Amygdala (tissue), 56 donors: ENCODE measurements at regions not wholly inside any gene's neighbourhood (a gene's known extent, or its start where the extent isn't known, plus 50 kb on each side); places are given as distances from the start of the nearest gene placed in this dataset.
"Not testable (repeated sequence)": the region's sequence is repeated elsewhere in the genome, so short reads cannot be mapped to it uniquely, and the experiment has no call there.

ENCODE experiments used
- DNase-seq, 56 donors: peaks; one replicate each; lab custom pipeline; 2025; lab: John Stamatoyannopoulos, UW

GRCh38 chr4:27911047-27911446 lies 1050.4 kb downstream of the STIM2 start:
- no peak for DNase-seq

- no peak for DNase-seq
These were observed 1053.1 kb downstream of the STIM2 start for GRCh38 chr4:27913738-27914137.

GRCh38 chr4:27915822-27916221 lies 1055.2 kb downstream of the STIM2 start:
- DNase-seq = no peak

- peak in 3 of 56 donors; percentile 1 to 20 (median 5) for DNase-seq
These were observed 1056.0 kb downstream of the STIM2 start for GRCh38 chr4:27916452-27917184.

- no peak for DNase-seq
These were observed 1056.7 kb downstream of the STIM2 start for GRCh38 chr4:27917381-27917780.

GRCh38 chr4:27921231-27921630 lies 1060.6 kb downstream of the STIM2 start:
- no peak for DNase-seq

GRCh38 chr4:27928761-27929540 lies 1068.3 kb downstream of the STIM2 start:
- no peak for DNase-seq

- DNase-seq = no peak
These were observed 1069.7 kb downstream of the STIM2 start for GRCh38 chr4:27930291-27930690.

- no peak for DNase-seq
These were observed 1070.3 kb downstream of the STIM2 start for GRCh38 chr4:27930976-27931375.

- no peak for DNase-seq
These were observed 1070.9 kb downstream of the STIM2 start for GRCh38 chr4:27931584-27931983.

GRCh38 chr4:27934871-27935270 lies 1074.2 kb downstream of the STIM2 start:
- no peak for DNase-seq

- DNase-seq = no peak
These were observed 1086.2 kb downstream of the STIM2 start for GRCh38 chr4:27946799-27947198.

GRCh38 chr4:27947302-27947701 lies 1086.7 kb downstream of the STIM2 start:
- no peak for DNase-seq

GRCh38 chr4:27964095-27964494 lies 1103.5 kb downstream of the STIM2 start:
- DNase-seq = no peak

GRCh38 chr4:27966664-27967063 lies 1106.0 kb downstream of the STIM2 start:
- DNase-seq = no peak

- no peak for DNase-seq
These were observed 1112.4 kb downstream of the STIM2 start for GRCh38 chr4:27973056-27973455.

GRCh38 chr4:27973700-27974099 lies 1113.1 kb downstream of the STIM2 start:
- DNase-seq = no peak

GRCh38 chr4:27974339-27974738 lies 1113.7 kb downstream of the STIM2 start:
- DNase-seq = no peak

GRCh38 chr4:27974881-27975280 lies 1114.2 kb downstream of the STIM2 start:
- DNase-seq = not testable (repeated sequence)

GRCh38 chr4:27978427-27979109 lies 1117.9 kb downstream of the STIM2 start:
- DNase-seq = not testable (repeated sequence)

- no peak for DNase-seq
These were observed 1124.9 kb downstream of the STIM2 start for GRCh38 chr4:27985522-27985921.
